ENCODE measurements at regions not wholly inside any gene's neighbourhood (a gene's known extent, or its start where the extent isn't known, plus 50 kb on each side); places are given as distances from the start of the nearest gene placed in this dataset.

DNA sequence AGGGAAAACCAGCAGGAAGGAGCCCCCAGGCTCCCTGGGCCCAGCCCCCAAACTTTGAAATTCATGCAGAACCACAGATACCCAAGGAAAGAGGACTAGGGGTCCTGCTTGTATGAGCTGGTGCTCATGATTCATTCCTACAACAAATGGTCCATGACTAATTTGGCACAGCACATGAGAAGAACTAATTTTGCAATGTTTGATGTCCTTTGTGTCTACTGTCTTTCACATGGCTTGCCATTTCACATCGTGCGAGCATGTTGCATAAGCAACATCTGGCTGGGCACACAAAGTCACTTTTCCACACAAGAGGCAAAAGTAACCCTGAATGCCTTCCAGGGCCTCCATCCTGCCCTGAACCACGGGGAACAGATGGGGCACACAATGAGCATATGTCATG lies 149.6 kb upstream of the APCDD1 start:
- peaks cover 7% of the 10 kb centered on the region for H3K27me3 ChIP-seq (ENCODE audit: control insufficient read depth, insufficient read depth, low read length)
- no peaks in the 10 kb centered on the region for H3K9me3 ChIP-seq (ENCODE audit: control insufficient read depth, insufficient read depth, low read length)
- no peaks in the 10 kb centered on the region for H3K36me3 ChIP-seq (ENCODE audit: control insufficient read depth, insufficient read depth, low read length)
- H3K4ac ChIP-seq (ENCODE audit: low read depth, low read length): no peak overlapping the region
- POLR2A ChIA-PET (ENCODE audit: unreplicated experiment): no interaction called here
- H2BK20ac ChIP-seq (ENCODE audit: low read depth, low read length): no peak overlapping the region
- no peaks in the 10 kb centered on the region for H3K9me1 ChIP-seq (ENCODE audit: insufficient read depth, low read length)
- dilution Hi-C loops (cut with HindIII; ENCODE audit: low sequenced_read_pairs, unreplicated experiment): no loop called here
- H3K56ac ChIP-seq (ENCODE audit: extremely low read depth, insufficient read depth, low read length): no peak overlapping the region
- no peak overlapping the region for H3K27ac ChIP-seq (ENCODE audit: insufficient read depth, low read length)
- intact Hi-C loops (cut with micrococcal nuclease): no loop called here
- no peak overlapping the region for H2BK15ac ChIP-seq (ENCODE audit: low read depth, low read length)
- H3K14ac ChIP-seq (replicated peaks; ENCODE audit: low read depth, low read length): no peak overlapping the region
- no peak overlapping the region for H4K8ac ChIP-seq (ENCODE audit: low read depth in 2 of 2, low read length in 2 of 2)
- H2BK5ac ChIP-seq (ENCODE audit: low read depth, low read length, poor library complexity, severe bottlenecking): no peak overlapping the region
- no peak overlapping the region for H3K4me2 ChIP-seq (ENCODE audit: low read depth, low read length)
- no peak overlapping the region for H3K9ac ChIP-seq (ENCODE audit: low read depth, low read length)
- H3K23ac ChIP-seq (ENCODE audit: low read depth, low read length): no peak overlapping the region
- WGBS, 2 experiments (ENCODE audit: extremely low coverage in 2 of 2, insufficient read length in 1 of 2): 20% methylated on average over 2 of the region's 3 CpGs; no CpG with 5 or more reads in 1 of the 2 experiments
- peaks cover 2% of the 10 kb centered on the region; the same call in 1 of the 2 replicates for H3K4me1 ChIP-seq (ENCODE audit: control insufficient read depth, insufficient read depth, low read length)
- H2AK5ac ChIP-seq (ENCODE audit: low read depth, low read length): no peak overlapping the region
- H3K79me1 ChIP-seq (ENCODE audit: low read depth in 1 of 2, low read length in 2 of 2): no peaks in the 10 kb centered on the region
- no TSS peak for BruUV-seq (replicated peaks)
- no peak overlapping the region for H2AK9ac ChIP-seq (replicated peaks; ENCODE audit: low read depth, low read length, poor library complexity)
- H4K91ac ChIP-seq (ENCODE audit: insufficient read depth, low read depth, low read length): no peak overlapping the region
- ATAC-seq (ENCODE audit: low read depth): no peak; the same call in 1 of the 2 replicates
- H2BK120ac ChIP-seq (ENCODE audit: low read depth, low read length): no peak overlapping the region
- no peak overlapping the region for H2AFZ ChIP-seq (replicated peaks; ENCODE audit: low read length, poor library complexity)
- CTCF ChIA-PET: no interaction called here
- no peak overlapping the region for H4K5ac ChIP-seq (ENCODE audit: low read depth, low read length)
- H3K4me3 ChIP-seq (ENCODE audit: insufficient read depth, low read depth, low read length): no peak overlapping the region
- in situ Hi-C loops (cut with MboI; ENCODE audit: low sequenced_read_pairs): no loop called here
- DNase-seq: peak; percentile 79
- TF ChIP-seq CTCF (conservative IDR thresholded peaks at IDR 0.05; ENCODE audit: low read depth, low read length) (no peak), FOS (IDR thresholded peaks at IDR 0.05; ENCODE audit: low read depth, low read length) (peak; percentile 44; the same call in 1 of the 2 replicates), CHD1 (IDR thresholded peaks at IDR 0.05; ENCODE audit: low read depth, low read length) (no peak), RAD21 (IDR thresholded peaks at IDR 0.05; ENCODE audit: low read length) (0 out of 2 replicates have a peak, but pooled peaks have one; percentile 6), CEBPB (IDR thresholded peaks at IDR 0.05; ENCODE audit: low read depth, low read length) (peak; percentile 91)
- no peak overlapping the region for H3K18ac ChIP-seq (ENCODE audit: low read depth, low read length)
- no peaks in the 10 kb centered on the region for H4K20me1 ChIP-seq (ENCODE audit: insufficient read depth, low read length)

All from IMR-90 (cell line).